Choroid plexus epithelial cell (primary cell): ENCODE measurements at regions not wholly inside any gene's neighbourhood (a gene's known extent, or its start where the extent isn't known, plus 50 kb on each side); places are given as distances from the start of the nearest gene placed in this dataset.
"Not testable (repeated sequence)": the region's sequence is repeated elsewhere in the genome, so short reads cannot be mapped to it uniquely, and the experiment has no call there.

Source experiments
- DNase-seq: peaks from one replicate; pipeline ENCODE4 v3.0.0-alpha.2; 2010; ENCODE audit warnings: low read depth
- H3K4me3 ChIP-seq: 2 replicates; pipeline ENCODE4 v1.5.1; 2011; ENCODE audit warnings: low read depth, mild to moderate bottlenecking, control low read depth, low read length, moderate library complexity
- CTCF ChIP-seq: conservative IDR thresholded peaks from 2 replicates; pipeline ENCODE4 v1.5.1; 2011; ENCODE audit warnings: low read depth, mild to moderate bottlenecking, control low read depth, inconsistent platforms, low read length, moderate library complexity

- TF ChIP-seq CTCF = no peak
- H3K4me3 ChIP-seq = no peak overlapping the region
- DNase-seq = peak; percentile 4
Observed at GRCh38 chrY:7419165-7419564, 507.6 kb upstream of the AMELY start.

GRCh38 chrY:7417946-7418345 is 506.4 kb upstream of the AMELY start:
- no peak for DNase-seq
- no peak for TF ChIP-seq CTCF

GRCh38 chrY:7416406-7416805 is 504.9 kb upstream of the AMELY start:
- no peak for DNase-seq
- no peak for TF ChIP-seq CTCF

More at GRCh38 chrY:7417946-7418345, 506.4 kb upstream of the AMELY start:
- no peak overlapping the region for H3K4me3 ChIP-seq

GRCh38 chrY:7415157-7415633 is 503.6 kb upstream of the AMELY start:
- DNase-seq = peak; percentile 24
- no peak overlapping the region for H3K4me3 ChIP-seq
- TF ChIP-seq CTCF = no peak

More at GRCh38 chrY:7416406-7416805, 504.9 kb upstream of the AMELY start:
- no peak overlapping the region for H3K4me3 ChIP-seq

- no peak for TF ChIP-seq CTCF
- DNase-seq = no peak
Observed at GRCh38 chrY:7390056-7390455, 478.5 kb upstream of the AMELY start.

GRCh38 chrY:7382988-7383387 is 471.4 kb upstream of the AMELY start:
- TF ChIP-seq CTCF = no peak
- H3K4me3 ChIP-seq = no peak overlapping the region
- DNase-seq = peak; percentile 77

More at GRCh38 chrY:7390056-7390455, 478.5 kb upstream of the AMELY start:
- no peak overlapping the region for H3K4me3 ChIP-seq

GRCh38 chrY:7377091-7377490 is 465.5 kb upstream of the AMELY start:
- DNase-seq = no peak
- H3K4me3 ChIP-seq = no peak overlapping the region
- TF ChIP-seq CTCF = no peak

GRCh38 chrY:7374485-7374884 is 462.9 kb upstream of the AMELY start:
- H3K4me3 ChIP-seq = not testable (repeated sequence)
- peak; percentile 20 for DNase-seq

GRCh38 chrY:7371953-7372352 is 460.4 kb upstream of the AMELY start:
- not testable (repeated sequence) for H3K4me3 ChIP-seq, DNase-seq

- H3K4me3 ChIP-seq = not testable (repeated sequence)
- peak; percentile 61 for DNase-seq
Observed at GRCh38 chrY:7371026-7371425, 459.5 kb upstream of the AMELY start.
